PFSK-1 (cell line): ENCODE measurements at regions not wholly inside any gene's neighbourhood (a gene's known extent, or its start where the extent isn't known, plus 50 kb on each side); places are given as distances from the start of the nearest gene placed in this dataset.

ENCODE experiments used
- FOXP2 ChIP-seq: optimal IDR thresholded peaks from 2 replicates; pipeline ENCODE3; 2011; ENCODE audit warnings: borderline replicate concordance, control low read depth, inconsistent platforms; ENCODE audit not compliant: insufficient read depth; ENCODE audit errors: extremely low read length, extremely low read depth
- POLR2AphosphoS5 ChIP-seq: IDR thresholded peaks from 2 replicates; pipeline ENCODE4 v1.6.1; 2012; ENCODE audit warnings: low read depth, mild to moderate bottlenecking, control low read depth, low read length, moderate library complexity
- REST ChIP-seq, 2 experiments: IDR thresholded peaks; 2 replicates each; pipeline versions ENCODE4 v1.6.1 to v1.8.0; 2011 to 2012; ENCODE audit warnings: low read depth in 2 of 2, low read length in 2 of 2, control low read depth in 1 of 2, inconsistent platforms in 1 of 2, mild to moderate bottlenecking in 1 of 2, moderate library complexity in 1 of 2; ENCODE audit not compliant: insufficient read depth in 1 of 2
- SIN3A ChIP-seq: IDR thresholded peaks from 2 replicates; pipeline ENCODE4 v1.6.1; 2012; ENCODE audit warnings: mild to moderate bottlenecking, low read length, moderate library complexity, borderline replicate concordance; ENCODE audit not compliant: insufficient read depth
- TAF1 ChIP-seq: IDR thresholded peaks from 2 replicates; pipeline ENCODE4 v1.6.1; 2012; ENCODE audit warnings: low read length, control low read depth, borderline replicate concordance; ENCODE audit not compliant: insufficient read depth

GRCh38 chr12:25357595-25357994 is 106.9 kb upstream of the KRAS start:
- TF ChIP-seq POLR2AphosphoS5 (no peak), SIN3A (no peak), REST (IDR thresholded peaks at IDR 0.05; ENCODE audit: insufficient read depth in 1 of 2, low read depth in 2 of 2, low read length in 2 of 2) (no peak), TAF1 (no peak), FOXP2 (no peak)

- TF ChIP-seq TAF1 (no peak), POLR2AphosphoS5 (no peak), REST (IDR thresholded peaks at IDR 0.05; ENCODE audit: insufficient read depth in 1 of 2, low read depth in 2 of 2, low read length in 2 of 2) (no peak), SIN3A (no peak), FOXP2 (no peak)
These were observed 101.6 kb upstream of the KRAS start for GRCh38 chr12:25352083-25352918.

- TF ChIP-seq FOXP2 = no peak
- TF ChIP-seq REST (IDR thresholded peaks at IDR 0.05; ENCODE audit: insufficient read depth in 1 of 2, low read depth in 2 of 2, low read length in 2 of 2) = no peak
- TF ChIP-seq POLR2AphosphoS5 = no peak
- no peak for TF ChIP-seq TAF1
- no peak for TF ChIP-seq SIN3A
These were observed 97.8 kb upstream of the KRAS start for GRCh38 chr12:25348593-25348895.

- TF ChIP-seq FOXP2 (no peak), REST (IDR thresholded peaks at IDR 0.05; ENCODE audit: insufficient read depth in 1 of 2, low read depth in 2 of 2, low read length in 2 of 2) (no peak), POLR2AphosphoS5 (no peak), SIN3A (no peak), TAF1 (no peak)
These were observed 97.2 kb upstream of the KRAS start for GRCh38 chr12:25347716-25348592.

- TF ChIP-seq POLR2AphosphoS5 (no peak), TAF1 (no peak), REST (IDR thresholded peaks at IDR 0.05; ENCODE audit: insufficient read depth in 1 of 2, low read depth in 2 of 2, low read length in 2 of 2) (no peak), FOXP2 (no peak), SIN3A (no peak)
These were observed 87.2 kb upstream of the KRAS start for GRCh38 chr12:25337916-25338315.
